ENCODE measurements at regions not wholly inside any gene's neighbourhood (a gene's known extent, or its start where the extent isn't known, plus 50 kb on each side); places are given as distances from the start of the nearest gene placed in this dataset.

GRCh38 chr1:116232989-116233514 is 121.9 kb downstream of the MAB21L3 start:
- DNase-seq (ENCODE audit: low spot score): peak; percentile 19
- TF ChIP-seq, protein P1, sequence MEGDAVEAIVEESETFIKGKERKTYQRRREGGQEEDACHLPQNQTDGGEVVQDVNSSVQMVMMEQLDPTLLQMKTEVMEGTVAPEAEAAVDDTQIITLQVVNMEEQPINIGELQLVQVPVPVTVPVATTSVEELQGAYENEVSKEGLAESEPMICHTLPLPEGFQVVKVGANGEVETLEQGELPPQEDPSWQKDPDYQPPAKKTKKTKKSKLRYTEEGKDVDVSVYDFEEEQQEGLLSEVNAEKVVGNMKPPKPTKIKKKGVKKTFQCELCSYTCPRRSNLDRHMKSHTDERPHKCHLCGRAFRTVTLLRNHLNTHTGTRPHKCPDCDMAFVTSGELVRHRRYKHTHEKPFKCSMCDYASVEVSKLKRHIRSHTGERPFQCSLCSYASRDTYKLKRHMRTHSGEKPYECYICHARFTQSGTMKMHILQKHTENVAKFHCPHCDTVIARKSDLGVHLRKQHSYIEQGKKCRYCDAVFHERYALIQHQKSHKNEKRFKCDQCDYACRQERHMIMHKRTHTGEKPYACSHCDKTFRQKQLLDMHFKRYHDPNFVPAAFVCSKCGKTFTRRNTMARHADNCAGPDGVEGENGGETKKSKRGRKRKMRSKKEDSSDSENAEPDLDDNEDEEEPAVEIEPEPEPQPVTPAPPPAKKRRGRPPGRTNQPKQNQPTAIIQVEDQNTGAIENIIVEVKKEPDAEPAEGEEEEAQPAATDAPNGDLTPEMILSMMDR (IDR thresholded peaks at IDR 0.05; ENCODE audit: extremely low read depth, missing control alignments): no peak

- DNase-seq (ENCODE audit: low spot score): no peak
- TF ChIP-seq, protein P1 (IDR thresholded peaks at IDR 0.05; ENCODE audit: extremely low read depth, missing control alignments): no peak
Observed at GRCh38 chr1:116234429-116234828, 123.2 kb downstream of the MAB21L3 start.

GRCh38 chr1:116239916-116240315 is 128.7 kb downstream of the MAB21L3 start:
- DNase-seq (ENCODE audit: low spot score): no peak
- TF ChIP-seq, protein P1 (IDR thresholded peaks at IDR 0.05; ENCODE audit: extremely low read depth, missing control alignments): no peak

GRCh38 chr1:116242741-116243140 is 130.3 kb upstream of the ATP1A1 start:
- TF ChIP-seq, protein P1 (IDR thresholded peaks at IDR 0.05; ENCODE audit: extremely low read depth, missing control alignments): no peak
- DNase-seq (ENCODE audit: low spot score): no peak

DNA sequence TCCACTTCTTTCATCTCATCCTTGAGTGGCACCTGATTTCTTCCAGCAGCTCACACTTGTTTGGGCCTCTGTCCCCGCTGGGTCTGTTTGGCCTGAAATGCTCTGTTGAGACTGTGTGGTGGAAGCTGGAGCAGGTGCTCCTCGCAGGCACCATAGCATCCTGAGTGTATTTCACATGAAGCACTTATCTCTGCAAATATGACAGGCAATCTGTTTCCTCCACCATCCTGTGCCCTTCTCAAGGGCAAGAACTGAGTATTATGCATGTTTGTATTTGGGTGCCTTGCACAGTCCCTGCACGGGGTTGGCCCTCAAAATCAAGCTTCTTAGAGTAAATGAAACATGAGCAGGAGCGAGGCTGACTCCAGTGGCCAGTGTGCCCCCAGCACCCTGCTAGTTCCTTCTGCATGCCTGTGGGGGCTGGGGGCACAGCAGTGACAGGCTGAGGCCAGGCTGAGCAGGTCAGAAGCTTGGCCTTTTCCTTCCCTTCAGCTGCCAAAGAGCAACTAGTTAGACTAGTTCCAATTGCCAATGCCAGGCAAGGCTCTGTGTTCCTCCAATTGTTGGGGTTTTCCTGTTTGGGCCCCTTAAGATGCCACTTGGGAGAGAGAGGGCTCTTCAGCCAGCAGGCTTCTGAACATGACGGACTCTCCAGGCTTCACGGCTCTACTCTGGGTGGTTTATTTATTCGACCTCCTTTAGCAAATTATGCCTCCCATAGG is 129.6 kb upstream of the ATP1A1 start:
- TF ChIP-seq, protein P1 (IDR thresholded peaks at IDR 0.05; ENCODE audit: extremely low read depth, missing control alignments): no peak
- no peak for DNase-seq (ENCODE audit: low spot score)

- DNase-seq (ENCODE audit: low spot score): no peak
- TF ChIP-seq, protein P1 (IDR thresholded peaks at IDR 0.05; ENCODE audit: extremely low read depth, missing control alignments): no peak
Observed at GRCh38 chr1:116246174-116246573, 126.9 kb upstream of the ATP1A1 start.

DNA sequence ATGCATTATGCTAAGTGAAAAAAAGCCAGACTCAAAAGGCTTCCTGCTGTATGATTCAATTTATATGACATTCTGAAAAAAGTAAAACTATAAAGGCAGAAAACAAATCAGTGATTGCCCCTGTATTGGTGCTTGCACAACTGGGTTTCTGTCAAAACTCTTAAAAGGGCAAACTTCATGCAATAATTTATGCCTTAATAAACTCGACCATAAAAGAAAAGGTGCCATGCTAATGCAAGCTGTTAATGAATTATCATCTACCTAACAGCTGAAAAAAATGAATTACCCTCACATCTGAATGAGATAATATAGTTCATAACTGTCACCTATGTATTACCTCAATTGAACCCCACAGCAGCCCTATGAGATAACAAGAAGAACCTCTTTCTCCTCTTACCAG is 120.8 kb upstream of the ATP1A1 start:
- TF ChIP-seq, protein P1 (IDR thresholded peaks at IDR 0.05; ENCODE audit: extremely low read depth, missing control alignments): no peak
- no peak for DNase-seq (ENCODE audit: low spot score)
